Prostate gland (tissue), 2 donors: ENCODE measurements at regions not wholly inside any gene's neighbourhood (a gene's known extent, or its start where the extent isn't known, plus 50 kb on each side); places are given as distances from the start of the nearest gene placed in this dataset.
"Not testable (repeated sequence)": the region's sequence is repeated elsewhere in the genome, so short reads cannot be mapped to it uniquely, and the experiment has no call there.

Experiments used
- DNase-seq: peaks from one replicate; pipeline ENCODE4 v3.0.0-alpha.2; 2019; ENCODE audit warnings: low spot score
- H3K27ac ChIP-seq, 2 donors: fragments of 200-600 bp; sonication (generic); 2 replicates each; pipeline ENCODE4 v1.5.1; 2017 to 2019
- H3K27me3 ChIP-seq: fragments of 200-600 bp; sonication (generic); replicated peaks from 2 replicates; pipeline ENCODE4 v1.5.1; 2019; ENCODE audit not compliant: insufficient read depth
- H3K36me3 ChIP-seq, 2 donors: fragments of 200-600 bp; sonication (generic); 1 replicate in 1 of 2; 2 replicates in 1 of 2; pipeline versions ENCODE4 v1.5.1 to v1.8.1; 2017 to 2019
- H3K4me1 ChIP-seq: fragments of 200-600 bp; sonication (generic); replicated peaks from 2 replicates; pipeline ENCODE4 v1.5.1; 2019
- H3K4me3 ChIP-seq, 2 donors: fragments of 200-600 bp; sonication (generic); 2 replicates each; pipeline ENCODE4 v1.5.1; 2017 to 2019
- H3K9me3 ChIP-seq: fragments of 200-600 bp; sonication (generic); 2 replicates; pipeline ENCODE4 v1.5.1; 2017
- CTCF ChIP-seq, 4 experiments: fragments of 200-600 bp in 2 of 4; fragments of 450-650 bp in 2 of 4; sonication (generic) in 2 of 4; IDR thresholded peaks; 1 replicate in 3 of 4; 2 replicates in 1 of 4; pipeline ENCODE4 v1.5.1; 2016 to 2019; ENCODE audit warnings: antibody characterized with exemption in 4 of 4, mild to moderate bottlenecking in 2 of 4, moderate library complexity in 2 of 4
- POLR2A ChIP-seq: fragments of 450-650 bp; IDR thresholded peaks from one replicate; pipeline ENCODE4 v1.6.1; 2016; ENCODE audit warnings: antibody characterized with exemption, mild to moderate bottlenecking
- POLR2AphosphoS5 ChIP-seq: sonication (generic); formaldehyde crosslinking; IDR thresholded peaks from one replicate; pipeline ENCODE4 v1.6.1; 2017; ENCODE audit warnings: antibody characterized with exemption
- WGBS: methylation state at CpG from one replicate; pipeline ENCODE4 v1.1.5; 2018; 5-methylcytosine and 5-hydroxymethylcytosine counted together
- intact Hi-C: fragments of 100-400 bp; cut with DNase I; formaldehyde crosslinking; loops from one replicate; pipeline ENCODE4 v1.14.2; 2022

DNA sequence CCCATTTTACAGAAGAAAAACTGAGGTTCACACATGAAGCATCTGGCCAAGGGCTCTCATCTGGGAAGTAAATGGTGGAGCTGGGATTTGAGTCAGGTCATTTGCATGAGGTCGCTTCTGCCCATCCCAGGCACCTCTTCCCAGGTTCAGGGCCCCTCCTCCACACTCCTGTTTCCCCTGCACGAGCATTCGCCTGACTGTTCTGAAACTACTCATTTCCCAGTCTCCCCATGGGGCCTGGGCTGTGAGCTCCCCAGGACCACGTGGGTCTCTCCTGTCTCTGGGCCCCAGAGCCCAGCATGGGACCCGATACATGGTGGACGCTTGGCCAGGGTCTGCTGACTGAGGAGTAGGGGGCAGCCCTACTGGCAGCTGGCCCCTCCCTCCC is 360.8 kb downstream of the MATN1 start:
- H3K27me3 ChIP-seq, result no peaks in the 10 kb centered on the region
- no peaks in the 10 kb centered on the region for H3K36me3 ChIP-seq
- no peaks in the 10 kb centered on the region for H3K4me1 ChIP-seq
- intact Hi-C loops, result no loop called here
- H3K4me3 ChIP-seq, result no peak overlapping the region
- H3K9me3 ChIP-seq, result no peaks in the 10 kb centered on the region
- no peak for DNase-seq
- 85% methylated on average over 6 of the region's 6 CpGs for WGBS
- no peak overlapping the region for H3K27ac ChIP-seq
- TF ChIP-seq POLR2A (no peak), POLR2AphosphoS5 (no peak), CTCF (IDR thresholded peaks at IDR 0.05) (no peak)

DNA sequence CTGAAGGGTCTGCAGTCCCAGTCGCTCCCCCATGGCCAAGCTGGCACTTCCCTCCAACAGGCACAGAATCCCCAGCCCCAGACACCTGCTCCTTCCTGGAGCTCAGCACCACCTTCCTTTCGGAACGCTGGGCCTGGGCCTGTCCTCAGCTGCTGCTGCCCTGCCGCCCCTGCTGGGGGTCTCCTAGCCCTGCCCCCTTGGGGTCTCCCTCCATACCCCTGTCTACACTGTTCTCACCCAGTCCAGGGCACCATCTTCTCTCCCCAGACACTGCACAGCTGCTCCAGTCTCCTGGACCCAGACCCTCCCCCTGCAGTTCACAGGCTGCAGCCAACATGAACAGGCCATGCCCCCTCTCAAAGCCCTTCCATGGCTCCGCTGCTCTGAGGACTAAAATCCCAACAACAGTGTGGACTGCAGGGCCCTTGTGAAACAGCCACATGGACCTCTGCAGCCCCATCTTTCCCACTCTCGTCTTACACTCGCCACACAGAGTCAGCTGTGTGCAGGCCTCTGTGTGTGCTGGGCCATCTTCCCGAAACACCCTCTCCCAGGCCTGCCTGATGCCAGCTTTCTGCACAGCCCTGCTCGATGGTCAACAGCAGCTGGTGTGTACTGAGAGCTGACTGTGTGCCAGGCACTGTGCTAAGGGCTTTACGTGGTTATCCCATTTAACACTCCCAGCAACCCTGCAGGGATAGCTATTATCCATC is 361.3 kb downstream of the MATN1 start:
- H3K4me1 ChIP-seq, H3K9me3 ChIP-seq, H3K36me3 ChIP-seq, DNase-seq, H3K27ac ChIP-seq, intact Hi-C loops, H3K4me3 ChIP-seq, H3K27me3 ChIP-seq: not testable (repeated sequence)
- WGBS, result 77% methylated on average over 10 of the region's 10 CpGs

GRCh38 chr1:30360753-30361152 is 362.6 kb downstream of the MATN1 start:
- no peaks in the 10 kb centered on the region for H3K9me3 ChIP-seq
- 70% methylated on average over 6 of the region's 7 CpGs for WGBS
- no peaks in the 10 kb centered on the region for H3K4me1 ChIP-seq
- intact Hi-C loops, result no loop called here
- DNase-seq, result no peak
- no peak overlapping the region for H3K27ac ChIP-seq
- TF ChIP-seq POLR2AphosphoS5, result no peak
- no peak for TF ChIP-seq CTCF (IDR thresholded peaks at IDR 0.05)
- TF ChIP-seq POLR2A, result no peak
- H3K4me3 ChIP-seq, result no peak overlapping the region
- no peaks in the 10 kb centered on the region for H3K27me3 ChIP-seq
- no peaks in the 10 kb centered on the region for H3K36me3 ChIP-seq

GRCh38 chr1:30360281-30360680 is 363.1 kb downstream of the MATN1 start:
- Histone ChIP-seq H3K9me3 (no peaks in the 10 kb centered on the region), H3K36me3 (no peaks in the 10 kb centered on the region), H3K4me1 (no peaks in the 10 kb centered on the region), H3K27me3 (no peaks in the 10 kb centered on the region), H3K4me3 (no peak overlapping the region), H3K27ac (no peak overlapping the region)
- DNase-seq, result no peak
- intact Hi-C loops, result no loop called here
- TF ChIP-seq POLR2AphosphoS5, result no peak
- no peak for TF ChIP-seq POLR2A
- TF ChIP-seq CTCF (IDR thresholded peaks at IDR 0.05), result no peak
- 84% methylated on average over 2 of the region's 2 CpGs for WGBS

GRCh38 chr1:30359539-30360220 is 363.7 kb downstream of the MATN1 start:
- intact Hi-C loops, result no loop called here
- Histone ChIP-seq H3K4me3 (no peak overlapping the region), H3K36me3 (no peaks in the 10 kb centered on the region), H3K9me3 (no peaks in the 10 kb centered on the region), H3K27me3 (no peaks in the 10 kb centered on the region), H3K4me1 (no peaks in the 10 kb centered on the region), H3K27ac (no peak overlapping the region)
- no peak for DNase-seq
- TF ChIP-seq CTCF (IDR thresholded peaks at IDR 0.05) (no peak), POLR2A (no peak), POLR2AphosphoS5 (no peak)
- 57% methylated on average over 12 of the region's 12 CpGs for WGBS
